GM12865 (cell line): ENCODE measurements at regions not wholly inside any gene's neighbourhood (a gene's known extent, or its start where the extent isn't known, plus 50 kb on each side); places are given as distances from the start of the nearest gene placed in this dataset.
A peak's percentile ranks its signal among the peaks of the same experiment; 100 is the strongest.

ENCODE experiments used
- DNase-seq: peaks from one replicate; pipeline ENCODE4 v3.0.0; 2010; ENCODE audit warnings: low read depth
- H3K4me3 ChIP-seq: 2 replicates; pipeline ENCODE4 v1.5.1; 2011; ENCODE audit warnings: mild to moderate bottlenecking, low read depth, low read length, control low read depth
- CTCF ChIP-seq: IDR thresholded peaks from 2 replicates; pipeline ENCODE4 v1.5.1; 2011; ENCODE audit warnings: low read length, control low read depth, low read depth, inconsistent platforms; ENCODE audit not compliant: insufficient read depth; ENCODE audit errors: missing control alignments

- no peak for TF ChIP-seq CTCF
- DNase-seq: peak; percentile 8
- H3K4me3 ChIP-seq: peak overlapping the region; percentile 16; the same call in 1 of the 2 replicates
These were observed 242.2 kb upstream of the AZI2 start for GRCh38 chr3:28590860-28591259.

DNA sequence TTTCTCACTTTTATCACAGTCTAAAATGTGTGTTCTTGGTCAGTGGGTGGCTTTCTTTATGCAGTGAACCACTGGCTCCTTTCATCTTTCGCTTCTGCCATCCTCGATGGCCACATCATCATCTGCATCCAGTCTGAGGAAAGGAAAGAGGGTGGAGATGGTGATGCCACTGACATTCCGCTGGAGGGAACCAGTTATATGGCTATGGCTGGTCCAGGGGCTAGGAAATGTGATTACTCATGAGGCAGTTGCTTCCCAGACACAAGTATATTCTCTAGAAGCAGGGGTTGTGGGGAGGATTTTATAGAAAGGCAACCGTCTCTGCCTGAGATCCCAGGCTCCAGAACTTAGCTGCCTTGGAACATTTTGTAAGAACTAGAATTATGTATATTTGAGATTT, 246.7 kb upstream of the AZI2 start:
- no peak overlapping the region for H3K4me3 ChIP-seq
- no peak for TF ChIP-seq CTCF
- no peak for DNase-seq

- TF ChIP-seq CTCF: no peak
- DNase-seq: no peak
These were observed 248.8 kb upstream of the AZI2 start for GRCh38 chr3:28597452-28597851.

GRCh38 chr3:28598165-28598564, 249.5 kb upstream of the AZI2 start:
- H3K4me3 ChIP-seq: no peak overlapping the region

More at GRCh38 chr3:28597452-28597851, 248.8 kb upstream of the AZI2 start:
- no peak overlapping the region for H3K4me3 ChIP-seq

GRCh38 chr3:28601291-28601690, 252.7 kb upstream of the AZI2 start:
- no peak overlapping the region for H3K4me3 ChIP-seq
- DNase-seq: no peak
- TF ChIP-seq CTCF: no peak

More at GRCh38 chr3:28598165-28598564, 249.5 kb upstream of the AZI2 start:
- no peak for TF ChIP-seq CTCF
- DNase-seq: no peak

- no peak overlapping the region for H3K4me3 ChIP-seq
- TF ChIP-seq CTCF: no peak
- DNase-seq: no peak
These were observed 257.7 kb upstream of the AZI2 start for GRCh38 chr3:28606283-28606682.

DNA sequence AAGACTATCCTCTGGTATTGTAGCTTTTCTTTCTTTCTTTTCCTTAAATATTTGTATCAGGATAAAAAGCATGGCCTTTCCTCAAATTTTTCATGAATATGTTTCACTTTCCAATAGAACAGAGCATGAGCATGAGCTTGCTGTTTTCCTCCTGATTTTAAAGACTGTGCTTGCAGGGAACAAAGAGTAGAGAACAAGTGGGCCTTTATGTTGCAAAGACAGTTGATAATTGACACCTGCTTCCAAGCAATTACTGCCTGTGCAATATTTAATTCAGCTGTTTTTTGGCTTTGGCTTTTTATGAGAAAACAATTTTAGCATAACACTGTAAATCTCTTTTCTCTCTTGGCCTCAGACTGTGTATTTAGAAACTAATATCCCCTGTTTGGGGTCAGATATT, 263.6 kb upstream of the AZI2 start:
- TF ChIP-seq CTCF: no peak

More for the DNA sequence above, 263.6 kb upstream of the AZI2 start:
- no peak for DNase-seq
- no peak overlapping the region for H3K4me3 ChIP-seq
